ENCODE measurements at regions not wholly inside any gene's neighbourhood (a gene's known extent, or its start where the extent isn't known, plus 50 kb on each side); places are given as distances from the start of the nearest gene placed in this dataset.

DNA sequence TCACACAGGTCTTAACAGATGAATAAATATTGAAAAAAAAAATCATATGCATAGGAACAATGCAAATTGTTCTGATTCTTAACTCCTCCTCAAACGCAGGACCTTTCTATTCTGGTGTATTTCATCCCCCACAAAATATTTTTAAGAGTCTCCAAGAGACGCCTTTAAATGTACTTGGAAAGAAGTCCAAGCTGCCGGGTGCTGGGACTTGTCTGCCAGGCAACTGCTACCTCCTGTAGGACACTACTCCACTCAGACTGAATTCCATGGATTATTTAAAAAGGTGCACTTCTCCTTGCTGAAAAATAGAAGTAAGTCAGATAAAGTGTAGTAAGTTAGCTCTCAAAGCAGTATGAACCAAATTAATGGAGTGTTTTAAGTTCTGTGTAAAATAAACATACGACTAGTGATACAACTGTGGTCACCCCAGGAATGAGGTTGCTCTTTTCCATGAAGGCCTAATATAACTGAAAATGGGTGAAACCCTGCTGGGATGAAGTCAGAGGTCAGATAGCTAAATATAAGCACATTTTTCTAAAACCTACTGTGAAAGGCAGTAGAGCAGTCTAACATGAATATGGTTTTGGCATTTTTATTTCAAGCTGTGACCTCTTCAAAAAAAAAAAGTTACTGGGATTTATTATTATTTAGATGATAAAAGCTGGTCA is 189.2 kb upstream of the PBX1 start:
- Histone ChIP-seq H4K20me1 (ENCODE audit: insufficient read depth) (no peaks in the 10 kb centered on the region), H2AFZ (ENCODE audit: low read depth, low read length, poor library complexity, severe bottlenecking) (no peak overlapping the region), H3K79me2 (ENCODE audit: insufficient read depth, low read length) (no peaks in the 10 kb centered on the region), H3K4me3 (replicated peaks in 1 of 2; ENCODE audit: low read depth in 1 of 2, low read length in 2 of 2) (no peak overlapping the region), H3K27me3 (ENCODE audit: insufficient read depth, low read length) (no peaks in the 10 kb centered on the region), H3K9me3 (ENCODE audit: control insufficient read depth in 1 of 2, insufficient read depth in 1 of 2, low read depth in 1 of 2, low read length in 2 of 2) (no peaks in the 10 kb centered on the region), H3K9ac (ENCODE audit: low read length) (no peak overlapping the region), H3K36me3 (ENCODE audit: control insufficient read depth in 1 of 2, insufficient read depth in 2 of 2, low read length in 2 of 2) (no peaks in the 10 kb centered on the region), H3K27ac (ENCODE audit: low read depth, low read length) (no peak overlapping the region), H3K4me1 (ENCODE audit: control insufficient read depth in 1 of 2, insufficient read depth in 2 of 2, low read length in 2 of 2) (no peaks in the 10 kb centered on the region), H3K9me2 (ENCODE audit: insufficient read depth) (no peaks in the 10 kb centered on the region), H3K4me2 (ENCODE audit: low read length) (no peak overlapping the region)
- ATAC-seq (no peak), DNase-seq (ENCODE audit: low read depth, low spot score) (no peak)
- ChIA-PET POLR2A (no interaction called here), CTCF (no interaction called here), RAD21 (ENCODE audit: low non-redundant PET in 1 of 2, low total read pairs in 2 of 2, uncharacterized antibody in 2 of 2, unreplicated experiment in 2 of 2) (no interaction called here)
- intact Hi-C loops (cut with micrococcal nuclease) = no loop called here
- no TSS peak for BruUV-seq (replicated peaks)
- no peak for TF ChIP-seq SIN3A (IDR thresholded peaks at IDR 0.05; ENCODE audit: low read depth)
- no peak for TF ChIP-seq ZFX (IDR thresholded peaks at IDR 0.05)
- TF ChIP-seq POLR2AphosphoS5 (IDR thresholded peaks at IDR 0.05; ENCODE audit: low read depth, low read length) = no peak
- TF ChIP-seq, protein P1, sequence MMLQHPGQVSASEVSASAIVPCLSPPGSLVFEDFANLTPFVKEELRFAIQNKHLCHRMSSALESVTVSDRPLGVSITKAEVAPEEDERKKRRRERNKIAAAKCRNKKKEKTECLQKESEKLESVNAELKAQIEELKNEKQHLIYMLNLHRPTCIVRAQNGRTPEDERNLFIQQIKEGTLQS (IDR thresholded peaks at IDR 0.05) = no peak
- TF ChIP-seq EZH2phosphoT487 (IDR thresholded peaks at IDR 0.05; ENCODE audit: borderline replicate concordance) = no peak
- no peak for TF ChIP-seq POLR2A (IDR thresholded peaks at IDR 0.05; ENCODE audit: borderline replicate concordance, extremely low read depth, insufficient read depth, insufficient read length)
- no peak for TF ChIP-seq EZH2 (IDR thresholded peaks at IDR 0.05)
- TF ChIP-seq EGR1 (IDR thresholded peaks at IDR 0.05; ENCODE audit: low read depth) = no peak
- TF ChIP-seq, protein P2, sequence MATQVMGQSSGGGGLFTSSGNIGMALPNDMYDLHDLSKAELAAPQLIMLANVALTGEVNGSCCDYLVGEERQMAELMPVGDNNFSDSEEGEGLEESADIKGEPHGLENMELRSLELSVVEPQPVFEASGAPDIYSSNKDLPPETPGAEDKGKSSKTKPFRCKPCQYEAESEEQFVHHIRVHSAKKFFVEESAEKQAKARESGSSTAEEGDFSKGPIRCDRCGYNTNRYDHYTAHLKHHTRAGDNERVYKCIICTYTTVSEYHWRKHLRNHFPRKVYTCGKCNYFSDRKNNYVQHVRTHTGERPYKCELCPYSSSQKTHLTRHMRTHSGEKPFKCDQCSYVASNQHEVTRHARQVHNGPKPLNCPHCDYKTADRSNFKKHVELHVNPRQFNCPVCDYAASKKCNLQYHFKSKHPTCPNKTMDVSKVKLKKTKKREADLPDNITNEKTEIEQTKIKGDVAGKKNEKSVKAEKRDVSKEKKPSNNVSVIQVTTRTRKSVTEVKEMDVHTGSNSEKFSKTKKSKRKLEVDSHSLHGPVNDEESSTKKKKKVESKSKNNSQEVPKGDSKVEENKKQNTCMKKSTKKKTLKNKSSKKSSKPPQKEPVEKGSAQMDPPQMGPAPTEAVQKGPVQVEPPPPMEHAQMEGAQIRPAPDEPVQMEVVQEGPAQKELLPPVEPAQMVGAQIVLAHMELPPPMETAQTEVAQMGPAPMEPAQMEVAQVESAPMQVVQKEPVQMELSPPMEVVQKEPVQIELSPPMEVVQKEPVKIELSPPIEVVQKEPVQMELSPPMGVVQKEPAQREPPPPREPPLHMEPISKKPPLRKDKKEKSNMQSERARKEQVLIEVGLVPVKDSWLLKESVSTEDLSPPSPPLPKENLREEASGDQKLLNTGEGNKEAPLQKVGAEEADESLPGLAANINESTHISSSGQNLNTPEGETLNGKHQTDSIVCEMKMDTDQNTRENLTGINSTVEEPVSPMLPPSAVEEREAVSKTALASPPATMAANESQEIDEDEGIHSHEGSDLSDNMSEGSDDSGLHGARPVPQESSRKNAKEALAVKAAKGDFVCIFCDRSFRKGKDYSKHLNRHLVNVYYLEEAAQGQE (IDR thresholded peaks at IDR 0.05; ENCODE audit: low read depth) = no peak
- TF ChIP-seq, protein P3, sequence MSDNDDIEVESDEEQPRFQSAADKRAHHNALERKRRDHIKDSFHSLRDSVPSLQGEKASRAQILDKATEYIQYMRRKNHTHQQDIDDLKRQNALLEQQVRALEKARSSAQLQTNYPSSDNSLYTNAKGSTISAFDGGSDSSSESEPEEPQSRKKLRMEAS (IDR thresholded peaks at IDR 0.05) = no peak
- no peak for TF ChIP-seq TCF7L2 (IDR thresholded peaks at IDR 0.05; ENCODE audit: borderline replicate concordance, extremely low read depth, insufficient read depth, insufficient read length)
- TF ChIP-seq JUND (IDR thresholded peaks at IDR 0.05) = no peak
- TF ChIP-seq, protein P4, sequence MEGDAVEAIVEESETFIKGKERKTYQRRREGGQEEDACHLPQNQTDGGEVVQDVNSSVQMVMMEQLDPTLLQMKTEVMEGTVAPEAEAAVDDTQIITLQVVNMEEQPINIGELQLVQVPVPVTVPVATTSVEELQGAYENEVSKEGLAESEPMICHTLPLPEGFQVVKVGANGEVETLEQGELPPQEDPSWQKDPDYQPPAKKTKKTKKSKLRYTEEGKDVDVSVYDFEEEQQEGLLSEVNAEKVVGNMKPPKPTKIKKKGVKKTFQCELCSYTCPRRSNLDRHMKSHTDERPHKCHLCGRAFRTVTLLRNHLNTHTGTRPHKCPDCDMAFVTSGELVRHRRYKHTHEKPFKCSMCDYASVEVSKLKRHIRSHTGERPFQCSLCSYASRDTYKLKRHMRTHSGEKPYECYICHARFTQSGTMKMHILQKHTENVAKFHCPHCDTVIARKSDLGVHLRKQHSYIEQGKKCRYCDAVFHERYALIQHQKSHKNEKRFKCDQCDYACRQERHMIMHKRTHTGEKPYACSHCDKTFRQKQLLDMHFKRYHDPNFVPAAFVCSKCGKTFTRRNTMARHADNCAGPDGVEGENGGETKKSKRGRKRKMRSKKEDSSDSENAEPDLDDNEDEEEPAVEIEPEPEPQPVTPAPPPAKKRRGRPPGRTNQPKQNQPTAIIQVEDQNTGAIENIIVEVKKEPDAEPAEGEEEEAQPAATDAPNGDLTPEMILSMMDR (IDR thresholded peaks at IDR 0.05 in 2 of 3, conservative IDR thresholded peaks at IDR 0.05 in 1 of 3; ENCODE audit: borderline replicate concordance in 1 of 3, insufficient read depth in 1 of 3, low read depth in 2 of 3, low read length in 2 of 3) = no peak
- no peak for TF ChIP-seq RAD21 (IDR thresholded peaks at IDR 0.05; ENCODE audit: low read depth)

All from HCT116 (cell line).